ENCODE measurements at regions not wholly inside any gene's neighbourhood (a gene's known extent, or its start where the extent isn't known, plus 50 kb on each side); places are given as distances from the start of the nearest gene placed in this dataset.

GRCh38 chr2:237227190-237227589 is 141.5 kb downstream of the COPS8 start:
- no peaks in the 10 kb centered on the region for H3K36me3 Mint-ChIP-seq (ENCODE audit: low read depth)
- H3K9me3 Mint-ChIP-seq = peaks cover 8% of the 10 kb centered on the region
- H3K4me3 Mint-ChIP-seq = no peak overlapping the region
- no peak overlapping the region for H3K27ac Mint-ChIP-seq (ENCODE audit: unreplicated experiment)
- H3K27me3 Mint-ChIP-seq (ENCODE audit: low read depth) = no peaks in the 10 kb centered on the region
- no peaks in the 10 kb centered on the region for H3K4me1 Mint-ChIP-seq
- TF ChIP-seq CTCF (conservative IDR thresholded peaks at IDR 0.05) = no peak
- no peak for DNase-seq (ENCODE audit: low read depth, low spot score)

- no peak for TF ChIP-seq CTCF (conservative IDR thresholded peaks at IDR 0.05)
- Mint-ChIP-seq H3K9me3 (peaks cover 8% of the 10 kb centered on the region), H3K4me3 (no peak overlapping the region), H3K27me3 (ENCODE audit: low read depth) (no peaks in the 10 kb centered on the region), H3K36me3 (ENCODE audit: low read depth) (no peaks in the 10 kb centered on the region), H3K4me1 (no peaks in the 10 kb centered on the region), H3K27ac (ENCODE audit: unreplicated experiment) (no peak overlapping the region)
- no peak for DNase-seq (ENCODE audit: low read depth, low spot score)
Measured at GRCh38 chr2:237227592-237228280, 142.0 kb downstream of the COPS8 start.

GRCh38 chr2:237228281-237228625 is 142.6 kb downstream of the COPS8 start:
- Mint-ChIP-seq H3K4me1 (no peaks in the 10 kb centered on the region), H3K4me3 (no peak overlapping the region), H3K9me3 (peaks cover 11% of the 10 kb centered on the region), H3K27ac (ENCODE audit: unreplicated experiment) (no peak overlapping the region), H3K36me3 (ENCODE audit: low read depth) (no peaks in the 10 kb centered on the region), H3K27me3 (ENCODE audit: low read depth) (no peaks in the 10 kb centered on the region)
- no peak for TF ChIP-seq CTCF (conservative IDR thresholded peaks at IDR 0.05)
- no peak for DNase-seq (ENCODE audit: low read depth, low spot score)

DNA sequence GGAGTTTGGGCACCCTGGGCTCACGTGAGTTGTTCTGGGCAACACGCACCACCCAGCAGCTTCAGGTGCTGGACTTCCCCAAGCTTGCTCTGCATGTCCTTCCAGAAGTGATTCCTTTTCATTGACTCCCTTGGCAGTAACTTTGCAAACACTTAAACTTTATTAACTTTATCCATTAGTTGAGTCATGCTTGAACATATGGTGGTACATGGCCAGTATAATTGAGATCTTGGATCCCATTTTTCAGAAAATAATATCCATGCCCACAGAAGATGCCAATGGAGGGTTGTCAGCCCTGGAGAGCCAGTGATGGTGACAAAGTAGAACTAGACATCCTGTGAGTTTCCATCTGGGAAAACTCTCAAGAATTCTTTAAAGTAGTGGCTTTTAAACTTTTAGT is 144.2 kb downstream of the COPS8 start:
- H3K4me1 Mint-ChIP-seq = no peaks in the 10 kb centered on the region
- TF ChIP-seq CTCF (conservative IDR thresholded peaks at IDR 0.05) = no peak
- H3K27me3 Mint-ChIP-seq (ENCODE audit: low read depth) = no peaks in the 10 kb centered on the region
- no peak overlapping the region for H3K27ac Mint-ChIP-seq (ENCODE audit: unreplicated experiment)
- H3K9me3 Mint-ChIP-seq = peaks cover 11% of the 10 kb centered on the region
- DNase-seq (ENCODE audit: low read depth, low spot score) = no peak
- H3K4me3 Mint-ChIP-seq = no peak overlapping the region
- H3K36me3 Mint-ChIP-seq (ENCODE audit: low read depth) = no peaks in the 10 kb centered on the region

- no peak for TF ChIP-seq CTCF (conservative IDR thresholded peaks at IDR 0.05)
- H3K4me3 Mint-ChIP-seq = no peak overlapping the region
- peaks cover 11% of the 10 kb centered on the region for H3K9me3 Mint-ChIP-seq
- no peaks in the 10 kb centered on the region for H3K36me3 Mint-ChIP-seq (ENCODE audit: low read depth)
- H3K27ac Mint-ChIP-seq (ENCODE audit: unreplicated experiment) = no peak overlapping the region
- no peaks in the 10 kb centered on the region for H3K4me1 Mint-ChIP-seq
- no peaks in the 10 kb centered on the region for H3K27me3 Mint-ChIP-seq (ENCODE audit: low read depth)
- DNase-seq (ENCODE audit: low read depth, low spot score) = no peak
Measured at GRCh38 chr2:237230355-237230754, 144.7 kb downstream of the COPS8 start.

All from neural crest cell (in vitro differentiated cells).